ENCODE measurements at regions not wholly inside any gene's neighbourhood (a gene's known extent, or its start where the extent isn't known, plus 50 kb on each side); places are given as distances from the start of the nearest gene placed in this dataset.
A peak's percentile ranks its signal among the peaks of the same experiment; 100 is the strongest.

- H3K4me3 ChIP-seq (ENCODE audit: control insufficient read depth in 2 of 3, extremely low read depth in 1 of 3, insufficient read depth in 2 of 3, low read depth in 1 of 3, low read length in 3 of 3), result no peak overlapping the region
- H3K9me3 ChIP-seq (ENCODE audit: control insufficient read depth, low read depth, low read length), result no peaks in the 10 kb centered on the region
- H3K36me3 ChIP-seq (ENCODE audit: control insufficient read depth in 2 of 2, extremely low read depth in 1 of 2, insufficient read depth in 2 of 2, low read length in 2 of 2), result no peaks in the 10 kb centered on the region
- H2AFZ ChIP-seq (ENCODE audit: control insufficient read depth, low read length), result no peak overlapping the region
- DNase-seq (ENCODE audit: low read depth, low spot score) (no peak), FAIRE-seq (no peak)
- H3K4me1 ChIP-seq (ENCODE audit: control insufficient read depth, extremely low read depth, insufficient read depth, low read length), result peaks cover 4% of the 10 kb centered on the region
- H3K27me3 ChIP-seq (ENCODE audit: control insufficient read depth, extremely low read depth, insufficient read depth, low read length), result no peaks in the 10 kb centered on the region
- H3K4me2 ChIP-seq (ENCODE audit: control insufficient read depth, extremely low read depth, insufficient read depth, low read depth, low read length), result no peak overlapping the region
- no peaks in the 10 kb centered on the region for H3K79me2 ChIP-seq (ENCODE audit: control insufficient read depth, insufficient read depth, low read length)
- H3K27ac ChIP-seq (ENCODE audit: control insufficient read depth, insufficient read depth, low read length), result no peak overlapping the region
- no peak overlapping the region for H3K9ac ChIP-seq (ENCODE audit: control insufficient read depth, extremely low read depth, insufficient read depth, low read length)
- H3K9me1 ChIP-seq (ENCODE audit: control insufficient read depth, extremely low read depth, insufficient read depth, low read length), result no peaks in the 10 kb centered on the region
- TF ChIP-seq EZH2 (IDR thresholded peaks at IDR 0.05; ENCODE audit: low read length) (no peak), CTCF (optimal IDR thresholded peaks at IDR 0.05 in 1 of 3, IDR thresholded peaks at IDR 0.05 in 1 of 3, conservative IDR thresholded peaks at IDR 0.05 in 1 of 3; ENCODE audit: extremely low read depth in 1 of 3, insufficient read depth in 2 of 3, low read length in 3 of 3) (no peak)
- dilution Hi-C loops (cut with MboI; ENCODE audit: extremely low pct_ligation_motif_present, low sequenced_read_pairs), result no loop called here
- no peaks in the 10 kb centered on the region for H4K20me1 ChIP-seq (ENCODE audit: control insufficient read depth, extremely low read depth, insufficient read depth, low read length)
Observed at GRCh38 chr5:118555727-118556126, 432.6 kb downstream of the DTWD2 start.

- Histone ChIP-seq H3K9ac (ENCODE audit: control insufficient read depth, extremely low read depth, insufficient read depth, low read length) (no peak overlapping the region), H3K9me1 (ENCODE audit: control insufficient read depth, extremely low read depth, insufficient read depth, low read length) (no peaks in the 10 kb centered on the region), H3K27ac (ENCODE audit: control insufficient read depth, insufficient read depth, low read length) (no peak overlapping the region), H3K79me2 (ENCODE audit: control insufficient read depth, insufficient read depth, low read length) (no peaks in the 10 kb centered on the region), H3K36me3 (ENCODE audit: control insufficient read depth in 2 of 2, extremely low read depth in 1 of 2, insufficient read depth in 2 of 2, low read length in 2 of 2) (no peaks in the 10 kb centered on the region), H4K20me1 (ENCODE audit: control insufficient read depth, extremely low read depth, insufficient read depth, low read length) (no peaks in the 10 kb centered on the region), H3K27me3 (ENCODE audit: control insufficient read depth, extremely low read depth, insufficient read depth, low read length) (no peaks in the 10 kb centered on the region), H3K4me2 (ENCODE audit: control insufficient read depth, extremely low read depth, insufficient read depth, low read depth, low read length) (no peak overlapping the region), H3K9me3 (ENCODE audit: control insufficient read depth, low read depth, low read length) (no peaks in the 10 kb centered on the region), H3K4me1 (ENCODE audit: control insufficient read depth, extremely low read depth, insufficient read depth, low read length) (peaks cover 4% of the 10 kb centered on the region), H2AFZ (ENCODE audit: control insufficient read depth, low read length) (peak overlapping the region; percentile 50), H3K4me3 (ENCODE audit: control insufficient read depth in 2 of 3, extremely low read depth in 1 of 3, insufficient read depth in 2 of 3, low read depth in 1 of 3, low read length in 3 of 3) (no peak overlapping the region)
- dilution Hi-C loops (cut with MboI; ENCODE audit: extremely low pct_ligation_motif_present, low sequenced_read_pairs), result no loop called here
- FAIRE-seq (no peak), DNase-seq (ENCODE audit: low read depth, low spot score) (no peak)
- TF ChIP-seq EZH2 (IDR thresholded peaks at IDR 0.05; ENCODE audit: low read length), result no peak
- TF ChIP-seq CTCF (optimal IDR thresholded peaks at IDR 0.05 in 1 of 3, IDR thresholded peaks at IDR 0.05 in 1 of 3, conservative IDR thresholded peaks at IDR 0.05 in 1 of 3; ENCODE audit: extremely low read depth in 1 of 3, insufficient read depth in 2 of 3, low read length in 3 of 3), result no peak
Observed at GRCh38 chr5:118554981-118555380, 433.4 kb downstream of the DTWD2 start.

Measured in keratinocyte (primary cell).